ENCODE measurements at regions not wholly inside any gene's neighbourhood (a gene's known extent, or its start where the extent isn't known, plus 50 kb on each side); places are given as distances from the start of the nearest gene placed in this dataset.
"Not testable (repeated sequence)": the region's sequence is repeated elsewhere in the genome, so short reads cannot be mapped to it uniquely, and the experiment has no call there.

DNA sequence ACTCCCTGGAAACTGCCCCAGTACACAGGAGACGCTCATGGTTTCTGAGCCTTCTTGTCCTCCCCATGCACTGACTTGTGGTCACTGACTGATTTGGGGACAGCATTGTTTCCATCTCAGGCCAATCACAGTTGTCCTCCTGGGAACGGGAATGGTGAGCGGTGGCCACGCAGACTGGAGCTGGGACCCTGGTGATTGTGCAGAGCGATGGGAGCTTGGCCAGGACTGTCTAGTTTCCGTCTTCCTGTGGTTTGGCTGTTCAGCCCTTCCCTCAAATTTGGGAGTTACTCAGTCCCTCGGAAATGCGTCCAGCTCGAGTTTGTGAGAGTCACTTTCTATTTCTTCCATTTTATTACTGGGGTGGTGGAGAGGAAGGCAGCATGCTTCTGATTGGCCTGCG lies 250.9 kb downstream of the ACTR3B start:
- no peak for DNase-seq (ENCODE audit: low spot score)

DNA sequence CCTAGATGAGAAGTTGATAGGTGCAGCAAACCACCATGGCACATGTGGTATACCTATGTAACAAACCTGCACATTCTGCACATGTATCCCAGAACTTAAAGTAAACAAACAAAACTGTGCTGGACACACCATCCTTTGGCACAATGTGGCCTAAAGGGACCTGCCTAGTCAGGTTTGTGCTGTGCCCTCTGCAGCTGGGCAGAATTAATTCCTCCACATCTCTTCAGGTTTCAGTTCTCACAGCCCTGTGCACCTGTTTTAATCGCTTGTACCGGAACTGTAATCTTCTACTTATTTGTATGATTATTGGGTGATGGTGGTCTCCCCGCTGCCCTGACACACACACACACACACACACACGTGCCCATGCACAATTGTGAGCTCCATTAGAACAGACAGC lies 252.7 kb downstream of the ACTR3B start:
- DNase-seq (ENCODE audit: low spot score): no peak

DNA sequence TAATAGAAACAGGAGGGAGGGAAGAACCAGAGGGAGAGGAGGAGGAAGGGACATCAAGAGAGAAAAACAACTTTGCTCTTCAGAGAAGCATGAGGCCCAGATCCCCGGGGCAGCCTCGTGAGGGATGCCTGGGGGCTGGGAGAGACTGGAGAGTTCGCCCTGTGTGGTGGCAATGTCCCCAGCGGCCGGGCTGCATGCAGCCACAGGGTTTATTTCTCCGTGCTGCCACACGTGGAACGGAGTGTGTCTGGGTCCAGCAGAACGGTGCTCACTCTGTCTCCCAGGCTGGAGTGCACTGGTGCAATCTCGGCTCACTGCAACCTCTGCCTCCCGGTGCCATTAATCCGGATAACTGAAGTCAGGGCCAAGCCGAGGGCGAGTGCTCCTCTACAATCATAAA lies 257.7 kb downstream of the ACTR3B start:
- DNase-seq (ENCODE audit: low spot score): no peak

DNA sequence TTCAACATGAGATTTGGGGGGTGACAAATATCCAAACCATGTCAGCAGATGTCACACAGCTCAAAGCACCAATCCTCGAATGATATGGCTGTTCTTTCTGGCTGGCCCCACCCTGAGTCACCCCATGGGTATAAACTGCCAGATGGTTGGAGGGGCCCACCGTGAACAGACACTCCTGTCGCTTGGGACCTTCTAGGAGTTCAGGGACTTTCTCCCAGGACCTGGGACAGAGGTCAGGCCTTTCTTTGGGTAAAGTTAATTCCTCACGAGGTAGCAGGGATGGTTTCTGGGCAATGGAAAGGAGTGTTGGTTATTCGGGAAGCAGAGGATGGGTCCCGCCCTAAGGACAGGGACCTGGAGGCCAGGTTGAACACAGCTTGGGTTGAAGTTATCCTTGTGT lies 262.0 kb downstream of the ACTR3B start:
- DNase-seq (ENCODE audit: low spot score): no peak

DNA sequence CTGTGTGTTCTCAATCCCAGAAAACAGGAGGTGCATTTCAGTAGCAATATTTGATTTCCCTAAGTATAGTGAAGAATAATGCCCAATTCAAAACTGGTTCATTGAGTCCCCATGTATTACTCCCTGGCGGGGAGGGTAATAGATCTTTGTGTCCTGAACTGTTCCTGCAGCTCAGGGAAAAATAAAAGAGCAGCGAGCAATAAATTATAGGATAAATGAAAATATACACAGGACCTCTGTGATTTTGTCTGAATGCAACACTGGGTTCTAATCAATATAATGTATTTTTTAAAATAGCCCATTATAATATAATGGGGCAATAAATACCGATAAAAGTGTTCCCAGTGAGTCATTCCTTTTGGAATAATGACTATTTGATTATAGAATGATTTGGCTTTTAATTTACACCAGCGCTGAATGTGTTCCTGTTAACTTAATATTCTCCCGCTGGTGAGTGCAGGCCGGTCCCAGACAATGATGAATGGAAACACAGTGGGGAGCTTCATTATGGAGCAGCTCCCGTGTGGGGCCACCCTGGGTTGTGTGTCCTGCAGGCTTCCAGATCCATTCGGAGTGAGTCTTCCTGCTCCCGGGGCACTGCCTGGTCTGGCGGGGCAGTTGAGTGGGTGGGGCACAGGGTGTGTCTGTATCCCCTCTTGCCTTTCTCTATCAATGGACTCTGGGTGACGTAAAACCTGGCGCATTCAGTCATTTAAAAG lies 263.1 kb downstream of the ACTR3B start:
- DNase-seq (ENCODE audit: low spot score): no peak

DNA sequence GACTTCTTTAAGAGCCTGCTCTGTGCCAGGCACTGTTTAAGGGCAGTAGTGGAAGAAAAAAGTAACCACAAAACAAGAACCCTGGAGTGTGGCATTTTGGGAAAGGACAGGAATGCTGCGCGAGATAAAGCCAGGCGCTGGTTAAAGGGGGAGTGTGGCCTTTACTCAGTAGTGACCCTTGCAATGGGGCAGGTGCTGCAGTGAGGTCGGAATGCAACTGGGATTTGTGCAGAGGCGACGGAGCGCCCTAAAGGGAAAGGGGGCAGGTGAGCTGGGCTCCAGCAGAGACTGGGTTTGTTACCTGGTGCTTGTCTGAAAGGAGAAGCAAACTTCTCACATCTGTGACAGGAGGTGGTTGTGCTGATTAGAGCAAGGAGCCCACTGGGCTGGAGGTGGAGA lies 263.6 kb downstream of the ACTR3B start:
- DNase-seq (ENCODE audit: low spot score): no peak

DNA sequence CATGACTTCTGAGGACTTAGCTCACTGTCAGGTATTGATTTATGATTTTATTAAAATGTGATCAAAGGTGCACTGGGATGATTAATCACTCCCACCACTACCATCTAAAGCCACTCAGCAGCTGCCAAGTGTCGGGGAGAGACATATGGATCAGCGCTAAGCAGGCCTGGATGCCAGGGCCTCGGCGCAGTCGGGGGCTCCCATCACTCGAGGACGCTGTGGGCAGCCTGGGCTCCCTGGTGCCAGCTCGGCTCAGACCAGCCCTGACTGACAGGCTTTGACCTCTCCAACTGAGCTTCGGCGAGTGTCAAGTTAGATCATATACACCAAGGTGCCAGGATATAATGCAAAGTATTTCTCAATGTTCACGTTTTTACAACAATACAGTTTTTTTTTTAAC lies 267.7 kb downstream of the ACTR3B start:
- no peak for DNase-seq (ENCODE audit: low spot score)

DNA sequence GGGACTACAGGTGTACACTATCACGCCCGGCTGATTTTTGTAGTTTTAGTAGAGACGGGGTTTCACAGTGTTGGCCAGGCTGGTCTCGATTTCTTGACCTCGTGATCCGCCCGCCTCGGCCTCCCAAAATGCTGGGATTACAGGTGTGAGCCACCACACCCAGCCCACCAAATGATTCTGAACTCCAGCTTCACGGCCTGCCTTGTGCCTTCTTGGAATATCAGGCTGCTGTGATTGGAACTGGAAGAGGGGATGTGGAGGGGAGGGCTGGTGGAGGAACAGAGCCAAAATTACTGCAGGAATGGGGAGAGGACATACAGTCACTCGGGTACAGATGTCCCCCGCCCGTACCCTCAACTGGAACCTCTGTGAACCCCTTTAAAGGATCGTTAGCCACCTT lies 268.4 kb downstream of the ACTR3B start:
- DNase-seq (ENCODE audit: low spot score): no peak

DNA sequence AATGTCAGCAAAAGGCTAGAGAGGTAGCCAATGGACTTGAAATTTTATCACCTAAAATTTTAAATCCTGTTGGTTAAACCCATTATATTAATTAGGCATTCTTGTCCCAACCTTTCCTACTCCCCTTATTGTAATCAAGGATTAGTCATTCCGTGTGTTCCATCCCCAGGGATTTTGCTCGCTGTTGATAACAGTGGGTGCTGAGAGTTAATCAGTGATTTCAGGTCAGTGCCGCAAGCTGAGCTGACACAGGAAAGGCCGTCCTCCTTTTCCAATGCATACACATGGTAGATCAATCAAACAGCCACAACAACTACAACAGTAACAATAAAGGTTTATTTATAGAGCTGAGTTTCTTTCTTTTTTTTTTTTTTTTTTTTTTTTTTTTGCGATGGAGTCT lies 271.4 kb downstream of the ACTR3B start:
- peak; percentile 75 for DNase-seq (ENCODE audit: low spot score)

DNA sequence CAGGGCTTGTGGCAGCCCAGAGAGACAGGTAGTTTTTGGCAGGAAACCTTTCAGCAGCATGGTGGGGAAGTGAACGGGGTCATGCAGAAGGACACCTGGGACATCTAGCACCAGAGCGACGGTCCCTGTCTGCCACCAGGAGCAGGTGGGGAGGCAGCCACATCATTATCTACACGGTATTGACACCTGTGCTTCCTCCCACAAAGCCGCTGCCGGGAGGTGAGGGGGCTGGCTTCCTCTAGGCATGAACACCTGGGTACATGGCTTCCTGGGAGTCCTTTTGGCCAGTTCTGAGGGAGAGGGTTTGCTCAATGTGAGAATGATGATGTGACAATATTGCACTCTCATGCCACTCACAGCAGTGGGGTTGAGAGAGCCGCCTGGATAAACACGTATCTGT lies 275.2 kb downstream of the ACTR3B start:
- no peak for DNase-seq (ENCODE audit: low spot score)

DNA sequence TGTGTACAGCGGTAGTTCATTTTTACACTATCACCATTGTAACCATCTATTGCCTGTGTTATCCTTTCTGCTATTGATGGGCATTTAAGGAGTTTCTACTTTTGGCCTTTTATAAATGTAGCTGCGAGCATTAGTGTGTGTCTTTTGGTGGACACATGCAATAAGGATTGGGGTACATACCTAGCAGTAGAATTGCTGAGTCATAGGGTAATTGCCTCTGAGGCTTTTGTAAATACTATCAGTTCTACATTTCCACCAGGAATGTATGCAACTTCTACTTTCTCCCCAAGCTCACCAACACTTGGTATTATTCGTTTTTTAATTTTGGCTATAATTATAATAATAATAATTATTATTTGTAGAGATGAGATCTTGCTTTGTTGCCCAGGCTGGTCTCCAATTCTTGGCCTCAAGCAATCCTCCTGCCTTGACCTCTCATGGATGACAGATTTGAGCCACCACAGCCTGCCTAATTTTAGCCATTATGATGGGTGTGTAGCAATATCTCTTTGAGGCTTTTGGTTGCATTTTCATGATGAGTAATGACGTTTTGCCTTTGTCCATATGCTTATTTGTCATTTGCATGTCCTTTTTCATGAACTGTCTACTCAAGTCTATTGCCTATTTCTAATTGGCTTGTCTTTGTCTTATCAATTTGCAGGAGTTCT lies 277.0 kb downstream of the ACTR3B start:
- no peak for DNase-seq (ENCODE audit: low spot score)

DNA sequence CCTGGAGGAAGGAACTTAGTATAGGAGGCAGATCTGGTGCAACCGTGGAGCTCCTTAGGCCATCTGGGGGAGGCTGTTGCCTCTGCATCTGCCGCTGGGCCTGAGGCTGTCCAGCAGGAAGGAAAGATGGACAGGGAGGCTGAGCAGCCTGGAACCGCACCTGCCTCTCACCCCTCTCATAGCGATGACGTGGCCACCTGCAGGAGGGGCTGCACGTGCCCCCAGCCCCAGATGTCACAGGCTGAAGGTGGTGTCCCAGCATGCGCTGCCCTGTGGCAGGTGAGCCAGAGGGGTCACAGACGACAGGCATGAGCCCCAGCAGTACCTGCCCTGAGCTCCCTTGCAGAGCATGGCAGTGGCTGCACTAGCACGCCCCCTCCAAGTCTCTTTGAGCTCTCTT lies 283.9 kb downstream of the ACTR3B start:
- DNase-seq (ENCODE audit: low spot score): no peak

DNA sequence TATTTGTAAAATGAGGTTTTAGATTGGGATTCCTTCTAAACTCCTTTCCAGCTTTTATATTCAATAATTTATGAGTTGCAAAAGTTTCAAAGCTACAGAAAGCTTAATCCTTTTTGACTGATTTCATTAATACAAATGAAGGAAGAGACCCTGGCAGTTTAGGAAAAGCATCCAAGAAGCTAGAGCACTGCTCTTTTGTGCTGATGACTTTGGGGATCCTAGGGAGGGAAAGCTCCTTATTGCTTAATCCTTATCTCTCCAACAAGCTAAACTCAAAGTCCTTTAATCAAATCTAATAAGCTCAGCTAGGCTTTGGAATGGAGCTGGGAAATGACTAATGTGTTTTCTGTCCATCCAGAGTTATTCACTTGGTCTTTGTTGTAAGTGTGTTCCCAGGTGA lies 285.4 kb downstream of the ACTR3B start:
- peak; percentile 57 for DNase-seq (ENCODE audit: low spot score)

DNA sequence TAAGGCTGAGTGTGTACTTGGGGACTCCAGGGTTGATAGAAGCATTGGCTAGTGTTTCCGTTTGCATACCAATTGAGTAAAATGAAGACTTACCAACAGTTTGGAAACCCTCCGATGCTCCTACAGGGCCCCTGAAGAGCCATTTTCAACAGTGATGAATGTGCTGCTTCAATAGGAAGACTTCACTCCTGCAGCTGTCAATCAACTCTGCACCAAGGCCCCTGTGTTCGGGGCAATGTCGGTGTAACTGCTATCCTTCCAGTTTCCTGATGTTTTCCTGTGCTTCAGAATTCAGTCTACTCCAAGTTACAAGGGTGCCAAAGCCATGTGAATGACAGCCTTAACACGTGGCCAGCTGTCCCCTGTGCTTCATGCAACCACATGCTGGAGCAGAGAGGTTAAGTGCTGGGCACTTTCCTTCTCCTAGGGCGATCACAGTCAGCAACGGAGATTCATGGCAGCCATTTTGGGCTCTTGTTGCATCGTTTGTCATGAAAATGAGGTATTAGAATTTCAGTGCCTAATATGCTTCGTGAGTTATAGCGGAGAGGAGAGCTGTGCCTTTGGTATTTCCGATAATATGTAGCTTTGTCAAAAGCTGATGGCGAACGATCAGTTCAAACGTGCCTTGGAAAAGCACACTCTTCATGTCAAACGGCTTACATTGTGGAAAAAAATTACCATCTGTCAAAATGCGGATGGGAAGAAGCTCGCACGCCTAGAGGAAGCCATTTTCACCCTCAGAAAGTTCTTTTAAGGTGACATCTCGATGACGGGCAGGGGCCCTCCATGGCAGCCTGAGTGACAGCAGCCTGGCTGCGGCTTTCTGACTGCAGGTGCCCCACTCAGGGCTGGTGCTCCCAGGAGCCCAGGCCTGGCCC lies 287.8 kb downstream of the ACTR3B start:
- DNase-seq (ENCODE audit: low spot score): no peak

DNA sequence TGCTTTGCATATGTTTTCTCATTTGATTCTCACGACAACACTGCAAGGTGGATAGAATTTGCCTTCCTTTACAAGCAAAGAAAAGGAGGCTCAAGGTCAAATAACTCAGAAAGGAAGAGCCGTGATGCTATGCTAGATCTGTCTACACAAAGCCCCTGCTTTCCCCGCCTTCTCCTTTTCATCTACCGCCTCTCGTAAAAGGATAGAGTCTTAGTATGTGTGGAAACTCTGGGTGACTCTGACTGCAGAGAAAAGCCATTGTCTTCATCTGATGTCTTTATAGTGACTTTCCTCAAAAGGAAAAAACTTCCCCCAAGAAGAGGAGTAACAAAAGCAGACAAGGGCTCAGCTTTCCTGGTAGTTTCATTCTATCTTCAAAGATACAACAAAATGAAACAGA lies 292.7 kb downstream of the ACTR3B start:
- no peak for DNase-seq (ENCODE audit: low spot score)

DNA sequence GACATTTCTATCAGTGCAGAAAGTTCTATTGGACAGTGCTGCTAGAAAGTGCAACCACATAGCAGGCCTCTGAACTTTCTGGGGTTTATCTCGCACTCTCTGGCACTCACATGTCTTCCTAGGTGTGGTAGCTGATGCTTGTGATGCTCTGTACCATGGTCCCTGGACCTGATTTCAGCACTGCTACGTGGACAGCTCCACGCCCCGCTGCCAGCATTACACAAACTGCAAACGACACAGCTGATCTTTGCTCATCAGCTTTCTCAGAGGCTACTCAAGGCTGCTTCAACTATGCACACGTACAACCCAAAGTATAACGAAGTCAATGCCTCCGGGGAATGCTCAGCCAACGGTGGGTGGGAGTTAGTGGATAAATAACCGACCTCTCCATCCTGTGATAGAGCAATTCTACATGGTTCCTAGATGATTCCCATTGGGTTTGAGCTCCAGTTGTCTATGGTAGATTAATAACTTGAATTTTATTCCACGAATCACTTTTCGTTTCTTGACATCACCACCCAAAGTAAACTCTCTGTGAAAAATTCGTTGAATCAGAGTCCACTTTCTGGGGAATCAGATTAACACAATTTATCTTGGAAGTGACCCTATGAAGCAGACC lies 302.5 kb downstream of the ACTR3B start:
- no peak for DNase-seq (ENCODE audit: low spot score)

DNA sequence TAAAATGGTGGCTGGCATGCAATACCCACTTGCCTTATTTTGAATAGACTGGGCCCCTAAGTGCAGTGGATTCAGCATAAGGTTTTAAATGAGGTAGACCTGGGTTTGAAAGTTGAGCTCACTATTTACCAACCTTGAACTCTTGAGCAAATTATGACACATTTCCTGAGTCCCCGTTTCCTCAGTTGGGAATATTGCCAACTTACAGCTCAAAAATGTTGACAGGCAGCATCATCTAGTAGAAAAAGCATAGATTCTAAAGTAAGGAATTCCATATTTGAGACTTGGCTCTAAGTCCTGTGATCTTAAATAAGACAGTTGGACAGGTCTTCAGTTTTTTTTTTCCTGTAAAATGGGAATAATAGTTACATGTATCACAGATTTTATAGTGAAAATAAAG lies 305.5 kb downstream of the ACTR3B start:
- no peak for DNase-seq (ENCODE audit: low spot score)

DNA sequence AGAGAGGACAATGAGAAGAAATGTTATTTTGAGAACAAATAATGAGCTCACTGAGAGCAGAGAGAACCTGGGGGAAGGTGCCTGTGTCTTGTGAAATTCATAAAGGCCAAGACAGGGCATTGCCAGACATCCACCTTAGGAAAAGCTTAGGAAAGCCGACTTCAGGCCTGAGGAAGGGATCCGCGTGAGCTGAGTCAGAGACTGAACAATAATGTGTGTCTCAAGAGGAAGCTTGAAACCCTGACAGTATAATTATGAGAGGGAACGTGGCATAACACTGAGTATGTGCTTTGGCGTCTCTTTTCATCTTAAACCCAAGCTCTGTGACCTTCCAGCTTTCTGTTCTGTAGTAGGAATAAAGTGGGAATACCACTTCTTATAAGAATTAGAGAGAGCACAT lies 307.2 kb downstream of the ACTR3B start:
- DNase-seq (ENCODE audit: low spot score): no peak

DNA sequence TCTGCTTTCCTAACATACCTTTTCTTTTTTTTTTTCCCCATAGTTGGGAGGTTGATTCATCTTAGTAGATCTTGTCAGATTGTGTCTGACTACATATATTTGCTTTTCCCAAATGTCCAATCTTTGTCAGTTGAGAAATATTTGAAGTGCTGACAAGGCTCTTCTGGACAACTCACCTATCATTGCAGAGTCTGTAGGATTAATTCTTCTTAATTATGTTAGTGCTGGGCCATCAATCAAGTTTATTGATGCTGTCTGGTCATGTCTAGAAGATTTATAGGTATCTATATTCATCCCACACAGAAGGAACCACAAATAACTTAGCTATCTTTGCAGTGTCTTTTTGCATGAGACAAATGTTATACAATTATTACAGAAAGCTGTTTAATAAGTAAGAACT lies 310.6 kb downstream of the ACTR3B start:
- DNase-seq (ENCODE audit: low spot score): no peak

DNA sequence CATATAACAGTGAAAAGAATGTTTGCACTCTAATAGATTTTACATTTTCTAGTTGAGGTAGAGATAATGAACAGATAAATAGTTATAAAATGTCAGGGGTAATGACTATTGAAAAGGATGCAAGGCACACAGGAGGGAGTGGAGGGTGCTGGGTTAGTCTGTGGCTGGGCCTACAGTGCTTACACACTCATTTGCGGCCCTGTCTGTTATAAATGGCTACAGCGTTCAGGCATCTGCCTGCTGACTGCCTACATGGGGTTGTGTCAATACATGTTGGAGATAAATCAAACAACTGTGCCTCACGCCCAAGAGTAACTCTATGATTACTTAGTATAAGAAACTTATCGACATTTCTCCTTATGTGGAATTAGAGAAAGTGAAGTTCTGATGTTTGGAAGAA lies 313.3 kb downstream of the ACTR3B start:
- no peak for DNase-seq (ENCODE audit: low spot score)

DNA sequence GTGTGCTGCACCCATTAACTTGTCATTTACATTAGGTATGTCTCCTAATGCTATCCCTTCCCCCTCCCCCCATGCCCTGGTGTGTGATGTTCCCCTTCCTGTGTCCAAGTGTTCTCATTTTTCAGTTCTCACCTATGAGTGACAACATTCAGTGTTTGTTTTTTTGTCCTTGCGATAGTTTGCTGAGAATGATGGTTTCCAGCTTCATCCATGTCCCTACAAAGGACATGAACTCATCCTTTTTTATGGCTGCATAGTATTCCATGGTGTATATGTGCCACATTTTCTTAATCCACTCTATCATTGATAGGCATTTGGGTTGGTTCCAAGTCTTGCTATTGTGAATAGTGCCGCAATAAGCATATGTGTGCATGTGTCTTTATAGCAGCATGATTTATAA lies 316.7 kb downstream of the ACTR3B start:
- DNase-seq (ENCODE audit: low spot score): not testable (repeated sequence)

DNA sequence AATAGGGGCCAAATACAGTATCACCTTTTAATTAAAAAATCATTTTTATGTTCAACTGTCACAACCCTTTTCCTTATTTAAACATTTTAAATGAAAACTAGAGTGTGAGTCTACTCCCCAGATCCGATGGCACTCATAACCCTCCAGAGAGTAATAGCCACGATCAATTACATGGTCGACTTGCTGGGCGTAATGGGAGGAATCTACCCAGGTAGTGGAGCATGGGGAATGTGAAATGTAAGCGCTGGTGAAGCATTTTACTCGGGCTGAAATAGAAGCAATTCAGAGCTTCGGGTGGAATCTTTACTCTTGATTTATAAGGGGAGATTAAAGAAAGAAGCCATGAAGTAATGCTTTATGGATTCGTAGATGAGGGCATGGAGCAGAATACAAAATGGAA lies 321.9 kb downstream of the ACTR3B start:
- DNase-seq (ENCODE audit: low spot score): no peak

DNA sequence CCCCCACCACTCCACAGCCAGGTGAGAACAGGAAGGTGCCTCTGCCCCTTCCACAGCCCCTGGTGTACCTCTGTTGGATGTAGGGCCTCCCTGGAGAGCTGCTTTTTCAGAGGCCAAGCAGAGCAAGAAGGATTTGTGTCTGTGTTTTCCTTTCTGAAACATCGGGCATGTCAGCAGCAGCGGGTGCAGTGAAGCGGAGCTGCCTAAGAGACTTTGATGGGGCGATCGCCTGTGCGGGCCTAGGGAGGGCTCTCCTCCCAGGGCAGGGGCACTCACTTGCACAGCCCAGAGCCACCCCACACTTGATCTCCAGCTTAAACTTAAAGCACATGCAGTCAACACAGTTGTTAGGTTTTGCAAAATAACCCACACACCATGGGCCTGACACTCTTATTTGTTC lies 324.7 kb downstream of the ACTR3B start:
- DNase-seq (ENCODE audit: low spot score): no peak

All from D341Med (cell line).